PC-9 (cell line): ENCODE measurements at regions not wholly inside any gene's neighbourhood (a gene's known extent, or its start where the extent isn't known, plus 50 kb on each side); places are given as distances from the start of the nearest gene placed in this dataset.

Experiments used
- EZH2 ChIP-seq: fragments of 200-600 bp; sonication (generic); IDR thresholded peaks from 2 replicates; pipeline ENCODE4 v1.8.0; 2017; ENCODE audit warnings: antibody characterized with exemption, low read depth
- TF ChIP-seq, protein P1 (sequence below): fragments of 200-600 bp; sonication (generic); conservative IDR thresholded peaks from 2 replicates; pipeline ENCODE4 v1.6.1; 2017; ENCODE audit warnings: mixed run types, antibody characterized with exemption, mild to moderate bottlenecking, moderate library complexity

DNA sequence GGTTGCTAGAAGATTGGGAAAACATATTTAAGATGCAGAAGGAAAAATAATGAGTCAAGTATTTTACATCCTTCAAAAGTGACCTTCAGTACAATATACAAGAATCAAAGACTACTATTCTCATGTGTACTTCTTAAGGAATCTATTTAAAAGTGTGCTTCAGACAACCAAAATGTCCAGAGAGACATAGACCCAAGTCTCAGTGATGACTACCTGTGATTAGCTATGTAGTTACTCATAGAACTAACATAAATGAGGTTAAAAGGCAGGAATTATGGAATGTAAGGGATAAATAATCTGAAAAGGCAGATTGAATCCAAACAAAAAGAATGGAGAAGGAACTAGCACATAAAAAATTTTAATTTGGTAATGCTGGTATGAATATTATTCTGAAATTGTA, 634.7 kb upstream of the FAM241A start:
- TF ChIP-seq EZH2, result no peak
- TF ChIP-seq, protein P1, sequence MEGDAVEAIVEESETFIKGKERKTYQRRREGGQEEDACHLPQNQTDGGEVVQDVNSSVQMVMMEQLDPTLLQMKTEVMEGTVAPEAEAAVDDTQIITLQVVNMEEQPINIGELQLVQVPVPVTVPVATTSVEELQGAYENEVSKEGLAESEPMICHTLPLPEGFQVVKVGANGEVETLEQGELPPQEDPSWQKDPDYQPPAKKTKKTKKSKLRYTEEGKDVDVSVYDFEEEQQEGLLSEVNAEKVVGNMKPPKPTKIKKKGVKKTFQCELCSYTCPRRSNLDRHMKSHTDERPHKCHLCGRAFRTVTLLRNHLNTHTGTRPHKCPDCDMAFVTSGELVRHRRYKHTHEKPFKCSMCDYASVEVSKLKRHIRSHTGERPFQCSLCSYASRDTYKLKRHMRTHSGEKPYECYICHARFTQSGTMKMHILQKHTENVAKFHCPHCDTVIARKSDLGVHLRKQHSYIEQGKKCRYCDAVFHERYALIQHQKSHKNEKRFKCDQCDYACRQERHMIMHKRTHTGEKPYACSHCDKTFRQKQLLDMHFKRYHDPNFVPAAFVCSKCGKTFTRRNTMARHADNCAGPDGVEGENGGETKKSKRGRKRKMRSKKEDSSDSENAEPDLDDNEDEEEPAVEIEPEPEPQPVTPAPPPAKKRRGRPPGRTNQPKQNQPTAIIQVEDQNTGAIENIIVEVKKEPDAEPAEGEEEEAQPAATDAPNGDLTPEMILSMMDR, result no peak
